Right lobe of liver (tissue), 4 donors: ENCODE measurements at regions not wholly inside any gene's neighbourhood (a gene's known extent, or its start where the extent isn't known, plus 50 kb on each side); places are given as distances from the start of the nearest gene placed in this dataset.

Experiments used
- POLR2A ChIP-seq: fragments of 450-650 bp; IDR thresholded peaks from one replicate; pipeline ENCODE4 v1.6.1; 2017; ENCODE audit warnings: antibody characterized with exemption, mild to moderate bottlenecking
- TF ChIP-seq, protein P1 (sequence below), 4 donors: fragments of 200-600 bp in 3 of 4; fragments of 450-650 bp in 1 of 4; IDR thresholded peaks; one replicate each; pipeline versions ENCODE4 v1.5.1 to v1.8.0; 2016 to 2022; ENCODE audit warnings: antibody characterized with exemption in 4 of 4, mild to moderate bottlenecking in 2 of 4
- donor health status: DM: no; HTN: no; CAD: no.
- donor health status: DM: no; HTN: no; CAD: no.
- donor health status: DM: no; HTN: yes; CAD: no.

DNA sequence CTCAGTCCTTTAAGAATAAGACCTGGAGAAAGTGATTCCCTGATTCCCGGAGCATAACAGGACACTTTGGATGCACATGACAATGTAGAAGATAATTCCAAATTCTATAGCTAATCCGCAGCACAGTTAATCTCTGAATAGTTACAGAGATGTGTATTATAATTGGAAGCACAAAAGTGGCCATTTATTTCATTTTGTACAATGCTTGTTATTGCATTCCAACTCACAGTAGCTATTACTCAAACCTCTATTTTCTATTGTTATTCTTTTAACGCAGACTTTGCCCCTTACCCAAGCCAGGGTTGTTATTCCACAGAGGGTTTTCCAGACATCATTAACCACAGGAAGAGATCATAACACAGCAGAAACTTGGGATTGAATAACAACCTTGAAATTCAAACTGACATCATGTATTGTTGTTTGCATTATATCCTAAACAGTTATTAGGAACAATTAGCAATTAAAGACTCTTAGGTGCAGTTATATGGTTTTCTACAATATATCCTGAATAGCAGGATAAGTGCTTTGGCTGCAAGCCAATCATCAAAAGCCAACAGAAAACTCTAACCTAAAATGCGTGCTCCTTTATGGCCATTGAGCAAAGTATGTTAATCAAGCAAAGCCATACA is 984.0 kb upstream of the TENM3 start:
- TF ChIP-seq POLR2A: no peak
- TF ChIP-seq, protein P1, sequence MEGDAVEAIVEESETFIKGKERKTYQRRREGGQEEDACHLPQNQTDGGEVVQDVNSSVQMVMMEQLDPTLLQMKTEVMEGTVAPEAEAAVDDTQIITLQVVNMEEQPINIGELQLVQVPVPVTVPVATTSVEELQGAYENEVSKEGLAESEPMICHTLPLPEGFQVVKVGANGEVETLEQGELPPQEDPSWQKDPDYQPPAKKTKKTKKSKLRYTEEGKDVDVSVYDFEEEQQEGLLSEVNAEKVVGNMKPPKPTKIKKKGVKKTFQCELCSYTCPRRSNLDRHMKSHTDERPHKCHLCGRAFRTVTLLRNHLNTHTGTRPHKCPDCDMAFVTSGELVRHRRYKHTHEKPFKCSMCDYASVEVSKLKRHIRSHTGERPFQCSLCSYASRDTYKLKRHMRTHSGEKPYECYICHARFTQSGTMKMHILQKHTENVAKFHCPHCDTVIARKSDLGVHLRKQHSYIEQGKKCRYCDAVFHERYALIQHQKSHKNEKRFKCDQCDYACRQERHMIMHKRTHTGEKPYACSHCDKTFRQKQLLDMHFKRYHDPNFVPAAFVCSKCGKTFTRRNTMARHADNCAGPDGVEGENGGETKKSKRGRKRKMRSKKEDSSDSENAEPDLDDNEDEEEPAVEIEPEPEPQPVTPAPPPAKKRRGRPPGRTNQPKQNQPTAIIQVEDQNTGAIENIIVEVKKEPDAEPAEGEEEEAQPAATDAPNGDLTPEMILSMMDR (IDR thresholded peaks at IDR 0.05): no peak
